K562 (cell line): ENCODE measurements at regions not wholly inside any gene's neighbourhood (a gene's known extent, or its start where the extent isn't known, plus 50 kb on each side); places are given as distances from the start of the nearest gene placed in this dataset.
A peak's percentile ranks its signal among the peaks of the same experiment; 100 is the strongest.

Experiments
- ATAC-seq: fragments of 200-7000 bp; cut with Tn5 transposase; 3 replicates; pipeline ENCODE4 v1.9.1; 2020; ENCODE audit warnings: moderate library complexity
- BruUV-seq: library from RNA; stranded (reverse); fragments of 400-500 nt; replicated peaks from 2 replicates; lab custom pipeline; 2021; lab: Mats Ljungman, UMichigan
- CTCF ChIA-PET: fragments of 300-600 bp; formaldehyde crosslinking; extraction: SDS; loops from one replicate; lab custom pipeline; 2021; ENCODE audit warnings: low intra/inter-chr PET ratio; lab: Yijun Ruan, JAX
- POLR2A ChIA-PET: fragments of 300-600, 350-650 bp; sonication (Branson Sonifier 250); formaldehyde crosslinking; extraction: SDS; loops from one replicate; lab custom pipeline; 2021; ENCODE audit warnings: antibody characterized with exemption, inconsistent platforms; lab: Yijun Ruan, JAX
- DNase-seq, 4 experiments: peaks; one replicate each; pipeline versions ENCODE4 v3.0.0 to v3.0.0-alpha.2; 2011 to 2018; ENCODE audit warnings: low spot score in 3 of 4, mixed read lengths in 3 of 4; ENCODE audit errors: extremely low read depth in 1 of 4
- FAIRE-seq: peaks from 2 replicates; lab custom pipeline; 2011; peaks lifted over from hg19 to GRCh38; lab: Jason Lieb, UNC
- H2AFZ ChIP-seq: 2 replicates; pipeline ENCODE4 v1.6.0; 2011; ENCODE audit warnings: low read depth, low read length, control low read depth, inconsistent platforms
- H3K27ac ChIP-seq: fragments of 200-600 bp; 3 replicates; pipeline ENCODE4 v1.8.0; 2011; ENCODE audit warnings: low read depth, mild to moderate bottlenecking, control low read depth, inconsistent platforms, low read length, moderate library complexity, mixed read lengths; ENCODE audit errors: extremely low read depth
- H3K27me3 ChIP-seq, 2 experiments: fragments of 300-600 bp in 1 of 2; 2 replicates in 1 of 2; 3 replicates in 1 of 2; pipeline versions ENCODE4 v1.6.0 to v1.8.0; 2011; ENCODE audit warnings: inconsistent platforms in 2 of 2, low read length in 2 of 2, mild to moderate bottlenecking in 1 of 2, mixed read lengths in 1 of 2, moderate library complexity in 1 of 2; ENCODE audit not compliant: control insufficient read depth in 2 of 2, insufficient read depth in 2 of 2
- H3K36me3 ChIP-seq: fragments of 300-600 bp; 3 replicates; pipeline ENCODE4 v1.8.0; 2011; ENCODE audit warnings: mild to moderate bottlenecking, low read length, inconsistent platforms; ENCODE audit not compliant: control insufficient read depth, insufficient read depth
- H3K4me1 ChIP-seq, 2 experiments: fragments of 200-600 bp in 1 of 2; replicated peaks in 1 of 2; 2 replicates in 1 of 2; 3 replicates in 1 of 2; pipeline versions ENCODE4 v1.5.1 to v1.8.0; 2011; ENCODE audit warnings: inconsistent platforms in 2 of 2, low read length in 2 of 2, mild to moderate bottlenecking in 1 of 2, mixed read lengths in 1 of 2, moderate library complexity in 1 of 2; ENCODE audit not compliant: control insufficient read depth in 2 of 2, insufficient read depth in 2 of 2
- H3K4me2 ChIP-seq: 2 replicates; pipeline ENCODE4 v1.6.1; 2011; ENCODE audit warnings: low read length, control low read depth, inconsistent platforms, mixed read lengths; ENCODE audit not compliant: insufficient read depth
- H3K4me3 ChIP-seq: fragments of 200-600 bp; sonication (generic), shearing (Covaris generic); 2 replicates; pipeline ENCODE4 v1.5.1; 2016; ENCODE audit warnings: control low read depth, inconsistent platforms
- H3K79me2 ChIP-seq: fragments of 200-600 bp; 3 replicates; pipeline ENCODE4 v1.8.0; 2011; ENCODE audit warnings: low read length, inconsistent platforms; ENCODE audit not compliant: control insufficient read depth, insufficient read depth
- H3K9ac ChIP-seq, 2 experiments: 2 replicates each; pipeline versions ENCODE4 v1.6.0 to v1.6.1; 2011; ENCODE audit warnings: low read depth in 2 of 2, low read length in 2 of 2, control low read depth in 1 of 2, inconsistent platforms in 1 of 2, mild to moderate bottlenecking in 1 of 2, mixed read lengths in 1 of 2; ENCODE audit not compliant: insufficient read depth in 1 of 2
- H3K9me1 ChIP-seq: one replicate; pipeline ENCODE4 v1.6.0; 2011; ENCODE audit warnings: inconsistent platforms, mild to moderate bottlenecking, low read length, moderate library complexity; ENCODE audit not compliant: control insufficient read depth, insufficient read depth
- H3K9me3 ChIP-seq: replicated peaks from 2 replicates; pipeline ENCODE4 v1.5.1; 2011; ENCODE audit warnings: low read depth, low read length, inconsistent platforms; ENCODE audit not compliant: control insufficient read depth, insufficient read depth
- H4K20me1 ChIP-seq: replicated peaks from 2 replicates; pipeline ENCODE4 v1.6.1; 2011; ENCODE audit warnings: low read length, inconsistent platforms, mixed read lengths; ENCODE audit not compliant: control insufficient read depth, insufficient read depth
- NFIC ChIP-seq: fragments of 450-650 bp; IDR thresholded peaks from 2 replicates; pipeline ENCODE4 v1.6.1; 2017; ENCODE audit warnings: mild to moderate bottlenecking, inconsistent platforms
- SRSF9 ChIP-seq: fragments of 200-400 bp; formaldehyde crosslinking; IDR thresholded peaks from 2 replicates; pipeline ENCODE4 v1.6.1; 2017; ENCODE audit warnings: low read depth, low read length, borderline replicate concordance
- ZNF24 ChIP-seq: fragments of 450-650 bp; IDR thresholded peaks from 2 replicates; pipeline ENCODE4 v1.6.1; 2016
- WGBS: fragments of 100-300 bp; shearing (Covaris generic); methylation state at CpG from one replicate; pipeline ENCODE4 v1.1.6; 2016; ENCODE audit warnings: low coverage, mixed read lengths; ENCODE audit not compliant: insufficient coverage; ENCODE audit errors: missing lambda C conversion rate; 5-methylcytosine and 5-hydroxymethylcytosine counted together
- in situ Hi-C: fragments of 300-500 bp; cut with MboI; formaldehyde crosslinking; loops from 4 replicates; pipeline ENCODE4 v1.15.0; 2018; ENCODE audit warnings: inconsistent platforms, mixed read lengths
- intact Hi-C: fragments of 100-400 bp; cut with micrococcal nuclease; formaldehyde crosslinking; loops from 2 replicates; pipeline ENCODE4 v1.14.2; 2022
- TF ChIP-seq, protein P1 (sequence below): fragments of 250-450 bp; sonication (Bioruptor Pico); IDR thresholded peaks from 2 replicates; pipeline ENCODE4 v1.8.0; 2022; ENCODE audit warnings: inconsistent platforms

DNA sequence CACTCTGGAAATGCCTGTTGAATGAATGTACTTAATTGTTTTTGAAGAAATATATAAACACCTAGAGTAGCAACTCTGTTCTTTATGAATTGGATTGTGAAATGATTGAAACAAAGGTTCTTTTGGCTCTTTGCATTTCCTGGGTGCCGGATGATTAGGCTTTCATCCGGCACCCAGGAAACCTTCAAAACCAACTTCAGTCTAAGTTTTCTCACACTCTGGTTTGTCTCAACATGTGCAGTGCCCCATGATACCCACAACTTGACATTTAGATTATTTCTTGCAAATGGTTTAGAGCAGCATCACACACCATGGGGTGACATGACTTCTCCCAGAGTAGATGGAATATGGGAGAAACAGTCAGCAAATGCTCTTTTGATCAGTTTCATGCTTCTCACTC is 354.9 kb downstream of the BARHL2 start (continued):
- TF ChIP-seq, protein P1, sequence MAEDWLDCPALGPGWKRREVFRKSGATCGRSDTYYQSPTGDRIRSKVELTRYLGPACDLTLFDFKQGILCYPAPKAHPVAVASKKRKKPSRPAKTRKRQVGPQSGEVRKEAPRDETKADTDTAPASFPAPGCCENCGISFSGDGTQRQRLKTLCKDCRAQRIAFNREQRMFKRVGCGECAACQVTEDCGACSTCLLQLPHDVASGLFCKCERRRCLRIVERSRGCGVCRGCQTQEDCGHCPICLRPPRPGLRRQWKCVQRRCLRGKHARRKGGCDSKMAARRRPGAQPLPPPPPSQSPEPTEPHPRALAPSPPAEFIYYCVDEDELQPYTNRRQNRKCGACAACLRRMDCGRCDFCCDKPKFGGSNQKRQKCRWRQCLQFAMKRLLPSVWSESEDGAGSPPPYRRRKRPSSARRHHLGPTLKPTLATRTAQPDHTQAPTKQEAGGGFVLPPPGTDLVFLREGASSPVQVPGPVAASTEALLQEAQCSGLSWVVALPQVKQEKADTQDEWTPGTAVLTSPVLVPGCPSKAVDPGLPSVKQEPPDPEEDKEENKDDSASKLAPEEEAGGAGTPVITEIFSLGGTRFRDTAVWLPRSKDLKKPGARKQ (CRISPR knock-in tag): no peak

DNA sequence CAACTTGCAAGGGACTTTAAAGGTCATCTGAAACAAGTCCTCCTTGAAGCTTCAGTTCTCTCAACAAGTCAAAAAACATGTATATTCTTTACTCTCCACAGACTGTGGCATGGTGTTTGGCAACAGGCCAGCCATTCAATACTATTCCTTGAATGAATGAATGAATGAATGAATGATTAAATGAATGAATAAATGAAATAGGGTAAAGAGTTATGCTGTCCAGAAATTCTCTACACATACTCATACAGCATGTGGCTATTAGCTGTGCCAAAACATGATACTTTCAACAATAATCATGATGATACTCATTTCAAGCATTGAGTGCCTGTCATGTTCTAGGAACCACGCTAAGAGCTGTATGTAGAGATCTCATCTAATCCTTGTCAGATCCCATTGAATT is 356.1 kb downstream of the BARHL2 start:
- Histone ChIP-seq H3K4me2 (no peak overlapping the region), H4K20me1 (no peaks in the 10 kb centered on the region), H3K36me3 (no peaks in the 10 kb centered on the region), H3K79me2 (no peaks in the 10 kb centered on the region), H3K9me3 (no peaks in the 10 kb centered on the region), H3K9me1 (no peaks in the 10 kb centered on the region), H3K27ac (no peak overlapping the region), H3K9ac (no peak overlapping the region), H3K27me3 (no peaks in the 10 kb centered on the region; a peak in 3 of 5 replicates), H2AFZ (no peak overlapping the region), H3K4me3 (no peak overlapping the region), H3K4me1 (no peaks in the 10 kb centered on the region)
- WGBS: 0% methylated on average over 1 of the region's 1 CpG
- BruUV-seq: no TSS peak
- ChIA-PET POLR2A (no interaction called here), CTCF (no interaction called here)
- in situ Hi-C loops (no loop called here), intact Hi-C loops (no loop called here)
- no peak for FAIRE-seq
- ATAC-seq: no peak
- DNase-seq: no peak
- TF ChIP-seq SRSF9 (no peak), ZNF24 (0 out of 2 replicates have a peak, but pooled peaks have one; percentile 40), NFIC (peak; percentile 50)
